T-helper 2 cell (primary cell): ENCODE measurements at regions not wholly inside any gene's neighbourhood (a gene's known extent, or its start where the extent isn't known, plus 50 kb on each side); places are given as distances from the start of the nearest gene placed in this dataset.
"Not testable (repeated sequence)": the region's sequence is repeated elsewhere in the genome, so short reads cannot be mapped to it uniquely, and the experiment has no call there.

ENCODE experiments used
- DNase-seq, 5 experiments: peaks; one replicate each; pipeline versions ENCODE4 v3.0.0 to v3.0.0-alpha.2; 2012 to 2022

GRCh38 chr2:20130821-20131645 is 79.6 kb upstream of the LAPTM4A start:
- no peak for DNase-seq

- DNase-seq = no peak
These were observed 78.7 kb upstream of the LAPTM4A start for GRCh38 chr2:20130160-20130560.

- no peak for DNase-seq
These were observed 78.1 kb upstream of the LAPTM4A start for GRCh38 chr2:20129331-20130159.

GRCh38 chr2:20128506-20129330 is 77.3 kb upstream of the LAPTM4A start:
- no peak for DNase-seq

- no peak for DNase-seq
These were observed 75.0 kb upstream of the LAPTM4A start for GRCh38 chr2:20126469-20126868.

- DNase-seq = no peak
These were observed 74.6 kb upstream of the LAPTM4A start for GRCh38 chr2:20126040-20126439.

- no peak for DNase-seq
These were observed 74.2 kb upstream of the LAPTM4A start for GRCh38 chr2:20125616-20126015.

GRCh38 chr2:20125164-20125563 is 73.7 kb upstream of the LAPTM4A start:
- no peak for DNase-seq

GRCh38 chr2:20123871-20124594 is 72.6 kb upstream of the LAPTM4A start:
- no peak for DNase-seq

GRCh38 chr2:20122864-20123263 is 71.4 kb upstream of the LAPTM4A start:
- DNase-seq = no peak

- DNase-seq = no peak
These were observed 69.4 kb upstream of the LAPTM4A start for GRCh38 chr2:20120569-20121416.

- no peak for DNase-seq
These were observed 66.6 kb upstream of the LAPTM4A start for GRCh38 chr2:20118051-20118450.

GRCh38 chr2:20115902-20116301 is 64.5 kb upstream of the LAPTM4A start:
- DNase-seq = no peak

- no peak for DNase-seq
These were observed 63.9 kb upstream of the LAPTM4A start for GRCh38 chr2:20115374-20115773.

GRCh38 chr2:20113986-20114938 is 62.8 kb upstream of the LAPTM4A start:
- no peak for DNase-seq

- DNase-seq = no peak
These were observed 61.8 kb upstream of the LAPTM4A start for GRCh38 chr2:20113004-20113796.

- not testable (repeated sequence) for DNase-seq
These were observed 60.9 kb upstream of the LAPTM4A start for GRCh38 chr2:20112361-20112760.

GRCh38 chr2:20111311-20112131 is 60.1 kb upstream of the LAPTM4A start:
- DNase-seq = no peak
